AG09319 (cell line): ENCODE measurements at regions not wholly inside any gene's neighbourhood (a gene's known extent, or its start where the extent isn't known, plus 50 kb on each side); places are given as distances from the start of the nearest gene placed in this dataset.

ENCODE experiments used
- DNase-seq: peaks from one replicate; pipeline ENCODE4 v3.0.0-alpha.2; 2010; ENCODE audit warnings: low read depth; ENCODE audit errors: extremely low read depth
- TF ChIP-seq, protein P1 (sequence below): IDR thresholded peaks from 2 replicates; pipeline ENCODE4 v1.5.1; 2011; ENCODE audit warnings: low read depth, mild to moderate bottlenecking, inconsistent platforms, low read length, moderate library complexity

- no peak for DNase-seq
Observed at GRCh38 chr13:109368230-109368629, 418.2 kb downstream of the IRS2 start.

GRCh38 chr13:109366525-109366924 lies 419.9 kb downstream of the IRS2 start:
- DNase-seq = no peak
- TF ChIP-seq, protein P1, sequence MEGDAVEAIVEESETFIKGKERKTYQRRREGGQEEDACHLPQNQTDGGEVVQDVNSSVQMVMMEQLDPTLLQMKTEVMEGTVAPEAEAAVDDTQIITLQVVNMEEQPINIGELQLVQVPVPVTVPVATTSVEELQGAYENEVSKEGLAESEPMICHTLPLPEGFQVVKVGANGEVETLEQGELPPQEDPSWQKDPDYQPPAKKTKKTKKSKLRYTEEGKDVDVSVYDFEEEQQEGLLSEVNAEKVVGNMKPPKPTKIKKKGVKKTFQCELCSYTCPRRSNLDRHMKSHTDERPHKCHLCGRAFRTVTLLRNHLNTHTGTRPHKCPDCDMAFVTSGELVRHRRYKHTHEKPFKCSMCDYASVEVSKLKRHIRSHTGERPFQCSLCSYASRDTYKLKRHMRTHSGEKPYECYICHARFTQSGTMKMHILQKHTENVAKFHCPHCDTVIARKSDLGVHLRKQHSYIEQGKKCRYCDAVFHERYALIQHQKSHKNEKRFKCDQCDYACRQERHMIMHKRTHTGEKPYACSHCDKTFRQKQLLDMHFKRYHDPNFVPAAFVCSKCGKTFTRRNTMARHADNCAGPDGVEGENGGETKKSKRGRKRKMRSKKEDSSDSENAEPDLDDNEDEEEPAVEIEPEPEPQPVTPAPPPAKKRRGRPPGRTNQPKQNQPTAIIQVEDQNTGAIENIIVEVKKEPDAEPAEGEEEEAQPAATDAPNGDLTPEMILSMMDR = no peak

More at GRCh38 chr13:109368230-109368629, 418.2 kb downstream of the IRS2 start:
- TF ChIP-seq, protein P1 = no peak

- TF ChIP-seq, protein P1 = no peak
- DNase-seq = no peak
Observed at GRCh38 chr13:109363431-109363830, 423.0 kb downstream of the IRS2 start.

DNA sequence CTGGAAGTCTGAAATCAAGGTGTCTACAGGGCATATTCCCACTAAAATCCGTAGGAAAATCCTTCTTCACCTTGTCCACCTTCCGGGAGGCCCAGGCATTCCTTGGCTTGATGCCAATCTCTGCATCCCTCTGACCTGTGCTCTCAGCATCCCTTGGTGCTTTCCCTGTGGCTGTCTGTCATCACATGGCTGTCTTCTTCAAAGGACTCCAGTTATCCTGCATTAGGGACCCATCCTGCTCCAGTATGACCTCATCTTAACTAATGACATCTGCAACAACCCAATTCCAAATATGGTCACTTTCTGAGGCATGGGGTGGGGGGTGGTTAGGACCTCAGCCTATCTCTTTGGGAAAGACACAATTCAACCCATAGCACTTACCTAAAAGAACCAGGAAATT lies 423.8 kb downstream of the IRS2 start:
- TF ChIP-seq, protein P1 = no peak
- no peak for DNase-seq

DNA sequence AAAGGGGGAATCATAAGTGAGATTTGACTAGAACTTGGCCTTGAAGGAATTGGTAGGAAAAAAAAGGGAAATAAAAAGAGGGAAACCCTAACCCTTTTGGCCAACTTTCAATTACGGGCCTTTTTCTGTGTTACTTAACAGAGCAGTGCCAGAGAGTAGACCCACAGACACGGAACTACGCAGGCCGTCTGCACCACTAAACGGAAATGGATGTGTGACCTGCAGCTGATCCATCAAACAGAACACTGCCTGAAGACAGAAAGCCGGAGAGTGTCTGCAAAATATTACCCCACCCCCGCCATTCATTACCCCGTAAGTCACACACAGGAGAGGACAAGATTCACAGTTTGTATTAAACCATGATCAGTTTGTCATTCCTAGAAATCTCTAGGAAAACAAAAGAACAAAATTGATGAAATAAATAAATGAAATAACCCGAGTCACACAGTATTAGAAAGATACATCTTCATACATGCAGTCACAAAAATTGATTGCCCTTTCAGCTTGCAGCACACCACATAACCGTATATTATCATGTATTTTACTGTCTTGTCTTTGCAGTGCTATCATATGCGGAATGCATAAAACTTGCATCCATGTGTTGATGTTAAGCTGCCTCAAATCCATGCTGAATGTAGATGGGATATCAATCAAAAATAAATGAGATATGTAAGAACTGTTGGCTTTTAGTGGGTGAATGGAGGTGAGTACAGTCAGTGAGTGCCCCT lies 424.7 kb downstream of the IRS2 start:
- DNase-seq = no peak
- TF ChIP-seq, protein P1 = no peak

- DNase-seq = no peak
Observed at GRCh38 chr13:109357751-109358471, 428.5 kb downstream of the IRS2 start.

More at GRCh38 chr13:109357751-109358471, 428.5 kb downstream of the IRS2 start:
- TF ChIP-seq, protein P1 = no peak
